Thyroid gland (tissue), 4 donors: ENCODE measurements at regions not wholly inside any gene's neighbourhood (a gene's known extent, or its start where the extent isn't known, plus 50 kb on each side); places are given as distances from the start of the nearest gene placed in this dataset.

Experiments used
- POLR2A ChIP-seq, 2 donors: fragments of 450-650 bp; IDR thresholded peaks; one replicate each; pipeline ENCODE4 v1.6.1; 2017; ENCODE audit warnings: antibody characterized with exemption in 2 of 2, mild to moderate bottlenecking in 2 of 2, moderate library complexity in 1 of 2
- TF ChIP-seq, protein P1 (sequence below), 6 experiments: fragments of 200-600 bp in 3 of 6; fragments of 450-650 bp in 3 of 6; sonication (generic) in 3 of 6; IDR thresholded peaks; one replicate each; pipeline ENCODE4 v1.5.1; 2016 to 2019; ENCODE audit warnings: antibody characterized with exemption in 6 of 6, mild to moderate bottlenecking in 2 of 6, inconsistent platforms in 1 of 6, moderate library complexity in 1 of 6

DNA sequence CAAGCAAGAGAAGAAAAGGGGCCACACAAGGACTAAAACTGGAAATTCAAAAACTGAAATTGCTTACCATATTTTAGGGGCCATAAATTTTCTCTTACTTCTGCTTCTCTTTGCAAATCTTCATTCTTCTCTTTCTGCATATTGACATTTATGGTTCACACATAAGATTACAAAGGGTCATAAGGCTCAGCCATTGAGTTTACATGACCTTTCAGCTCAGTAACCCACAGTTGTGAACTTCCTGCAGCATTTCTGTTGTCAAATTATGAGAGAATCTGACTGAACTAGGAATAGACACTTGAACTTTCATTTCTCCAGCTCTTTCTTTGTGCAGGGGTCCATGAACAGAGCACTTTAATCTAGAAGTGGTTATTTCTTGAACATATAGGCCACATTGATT, 434.8 kb upstream of the CT83 start:
- TF ChIP-seq POLR2A (IDR thresholded peaks at IDR 0.05): no peak
- TF ChIP-seq, protein P1, sequence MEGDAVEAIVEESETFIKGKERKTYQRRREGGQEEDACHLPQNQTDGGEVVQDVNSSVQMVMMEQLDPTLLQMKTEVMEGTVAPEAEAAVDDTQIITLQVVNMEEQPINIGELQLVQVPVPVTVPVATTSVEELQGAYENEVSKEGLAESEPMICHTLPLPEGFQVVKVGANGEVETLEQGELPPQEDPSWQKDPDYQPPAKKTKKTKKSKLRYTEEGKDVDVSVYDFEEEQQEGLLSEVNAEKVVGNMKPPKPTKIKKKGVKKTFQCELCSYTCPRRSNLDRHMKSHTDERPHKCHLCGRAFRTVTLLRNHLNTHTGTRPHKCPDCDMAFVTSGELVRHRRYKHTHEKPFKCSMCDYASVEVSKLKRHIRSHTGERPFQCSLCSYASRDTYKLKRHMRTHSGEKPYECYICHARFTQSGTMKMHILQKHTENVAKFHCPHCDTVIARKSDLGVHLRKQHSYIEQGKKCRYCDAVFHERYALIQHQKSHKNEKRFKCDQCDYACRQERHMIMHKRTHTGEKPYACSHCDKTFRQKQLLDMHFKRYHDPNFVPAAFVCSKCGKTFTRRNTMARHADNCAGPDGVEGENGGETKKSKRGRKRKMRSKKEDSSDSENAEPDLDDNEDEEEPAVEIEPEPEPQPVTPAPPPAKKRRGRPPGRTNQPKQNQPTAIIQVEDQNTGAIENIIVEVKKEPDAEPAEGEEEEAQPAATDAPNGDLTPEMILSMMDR (IDR thresholded peaks at IDR 0.05): no peak
